GM12878 (cell line): ENCODE measurements at regions not wholly inside any gene's neighbourhood (a gene's known extent, or its start where the extent isn't known, plus 50 kb on each side); places are given as distances from the start of the nearest gene placed in this dataset.

Experiments
- ESRRA ChIP-seq: IDR thresholded peaks from 2 replicates; pipeline ENCODE4 v1.6.1; 2012; ENCODE audit warnings: mild to moderate bottlenecking, low read length, improper control_type of control experiment
- POLR2A ChIP-seq: IDR thresholded peaks from 2 replicates; pipeline ENCODE4 v1.6.1; 2011; ENCODE audit warnings: low read depth, mild to moderate bottlenecking, low read length
- RFX5 ChIP-seq: IDR thresholded peaks from 2 replicates; pipeline ENCODE4 v1.6.1; 2011; ENCODE audit warnings: low read depth, low read length, improper control_type of control experiment
- TF ChIP-seq, protein P1 (sequence below): IDR thresholded peaks from 2 replicates; pipeline ENCODE4 v1.6.1; 2012; ENCODE audit warnings: low read depth, low read length, improper control_type of control experiment
- TF ChIP-seq, protein P2 (sequence below), 3 experiments: IDR thresholded peaks in 2 of 3; conservative IDR thresholded peaks in 1 of 3; 2 replicates each; pipeline ENCODE4 v1.5.1; 2011; ENCODE audit warnings: low read depth in 3 of 3, low read length in 3 of 3, mild to moderate bottlenecking in 3 of 3, control low read depth in 2 of 3, moderate library complexity in 2 of 3, inconsistent platforms in 1 of 3, mixed read lengths in 1 of 3; ENCODE audit not compliant: control insufficient read depth in 2 of 3, insufficient read depth in 1 of 3; ENCODE audit errors: extremely low read depth in 1 of 3
- TF ChIP-seq, protein P3 (sequence below): IDR thresholded peaks from 2 replicates; pipeline ENCODE4 v1.6.1; 2011; ENCODE audit warnings: low read depth, low read length, improper control_type of control experiment, borderline replicate concordance

DNA sequence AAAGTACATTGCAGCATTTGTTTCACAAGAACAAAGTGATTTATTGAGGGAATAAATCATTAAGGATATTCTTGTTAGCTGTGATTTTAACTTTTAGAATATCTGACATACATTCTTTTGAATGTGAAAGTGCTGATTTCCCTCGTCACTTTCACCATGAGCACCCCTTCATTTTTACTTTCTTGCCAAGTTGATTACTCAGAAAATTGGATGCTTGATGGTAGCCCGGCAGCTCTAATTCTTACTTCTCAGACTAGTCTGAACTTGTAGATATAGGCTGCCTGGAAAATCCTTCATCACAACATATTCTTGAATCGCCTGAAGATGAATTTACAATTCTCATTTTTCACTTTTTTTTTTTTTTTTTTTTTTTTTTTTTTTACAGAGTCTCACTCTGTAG, 147.1 kb upstream of the SMLR1 start:
- TF ChIP-seq, protein P1, sequence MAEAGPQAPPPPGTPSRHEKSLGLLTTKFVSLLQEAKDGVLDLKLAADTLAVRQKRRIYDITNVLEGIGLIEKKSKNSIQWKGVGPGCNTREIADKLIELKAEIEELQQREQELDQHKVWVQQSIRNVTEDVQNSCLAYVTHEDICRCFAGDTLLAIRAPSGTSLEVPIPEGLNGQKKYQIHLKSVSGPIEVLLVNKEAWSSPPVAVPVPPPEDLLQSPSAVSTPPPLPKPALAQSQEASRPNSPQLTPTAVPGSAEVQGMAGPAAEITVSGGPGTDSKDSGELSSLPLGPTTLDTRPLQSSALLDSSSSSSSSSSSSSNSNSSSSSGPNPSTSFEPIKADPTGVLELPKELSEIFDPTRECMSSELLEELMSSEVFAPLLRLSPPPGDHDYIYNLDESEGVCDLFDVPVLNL: no peak
- no peak for TF ChIP-seq POLR2A
- no peak for TF ChIP-seq RFX5
- TF ChIP-seq, protein P2, sequence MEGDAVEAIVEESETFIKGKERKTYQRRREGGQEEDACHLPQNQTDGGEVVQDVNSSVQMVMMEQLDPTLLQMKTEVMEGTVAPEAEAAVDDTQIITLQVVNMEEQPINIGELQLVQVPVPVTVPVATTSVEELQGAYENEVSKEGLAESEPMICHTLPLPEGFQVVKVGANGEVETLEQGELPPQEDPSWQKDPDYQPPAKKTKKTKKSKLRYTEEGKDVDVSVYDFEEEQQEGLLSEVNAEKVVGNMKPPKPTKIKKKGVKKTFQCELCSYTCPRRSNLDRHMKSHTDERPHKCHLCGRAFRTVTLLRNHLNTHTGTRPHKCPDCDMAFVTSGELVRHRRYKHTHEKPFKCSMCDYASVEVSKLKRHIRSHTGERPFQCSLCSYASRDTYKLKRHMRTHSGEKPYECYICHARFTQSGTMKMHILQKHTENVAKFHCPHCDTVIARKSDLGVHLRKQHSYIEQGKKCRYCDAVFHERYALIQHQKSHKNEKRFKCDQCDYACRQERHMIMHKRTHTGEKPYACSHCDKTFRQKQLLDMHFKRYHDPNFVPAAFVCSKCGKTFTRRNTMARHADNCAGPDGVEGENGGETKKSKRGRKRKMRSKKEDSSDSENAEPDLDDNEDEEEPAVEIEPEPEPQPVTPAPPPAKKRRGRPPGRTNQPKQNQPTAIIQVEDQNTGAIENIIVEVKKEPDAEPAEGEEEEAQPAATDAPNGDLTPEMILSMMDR (IDR thresholded peaks at IDR 0.05 in 2 of 3, conservative IDR thresholded peaks at IDR 0.05 in 1 of 3; ENCODE audit: control insufficient read depth in 2 of 3, extremely low read depth in 1 of 3, insufficient read depth in 1 of 3, low read depth in 3 of 3, low read length in 3 of 3): no peak
- TF ChIP-seq, protein P3, sequence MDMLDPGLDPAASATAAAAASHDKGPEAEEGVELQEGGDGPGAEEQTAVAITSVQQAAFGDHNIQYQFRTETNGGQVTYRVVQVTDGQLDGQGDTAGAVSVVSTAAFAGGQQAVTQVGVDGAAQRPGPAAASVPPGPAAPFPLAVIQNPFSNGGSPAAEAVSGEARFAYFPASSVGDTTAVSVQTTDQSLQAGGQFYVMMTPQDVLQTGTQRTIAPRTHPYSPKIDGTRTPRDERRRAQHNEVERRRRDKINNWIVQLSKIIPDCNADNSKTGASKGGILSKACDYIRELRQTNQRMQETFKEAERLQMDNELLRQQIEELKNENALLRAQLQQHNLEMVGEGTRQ: no peak
- no peak for TF ChIP-seq ESRRA
